ENCODE measurements at regions not wholly inside any gene's neighbourhood (a gene's known extent, or its start where the extent isn't known, plus 50 kb on each side); places are given as distances from the start of the nearest gene placed in this dataset.

DNA sequence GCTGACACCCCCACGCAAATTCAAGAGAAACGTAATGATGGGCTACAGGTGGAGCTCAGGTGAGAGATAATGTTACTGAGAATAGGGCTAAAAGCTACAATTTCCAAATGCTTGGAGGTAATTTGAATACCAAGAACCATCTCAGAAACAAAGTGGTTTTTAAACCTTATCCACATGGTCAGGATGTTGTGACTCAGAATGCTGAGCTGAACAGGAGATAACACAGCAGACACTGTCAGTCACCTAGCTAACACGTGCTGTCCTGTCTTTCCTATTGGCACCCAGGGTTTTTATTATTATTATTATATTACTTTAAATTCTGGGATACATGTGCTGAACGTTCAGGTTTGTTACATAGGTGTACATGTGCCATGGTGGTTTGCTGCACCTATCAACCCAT, 233.0 kb upstream of the MAF start:
- no peak for DNase-seq (ENCODE audit: low spot score)

DNA sequence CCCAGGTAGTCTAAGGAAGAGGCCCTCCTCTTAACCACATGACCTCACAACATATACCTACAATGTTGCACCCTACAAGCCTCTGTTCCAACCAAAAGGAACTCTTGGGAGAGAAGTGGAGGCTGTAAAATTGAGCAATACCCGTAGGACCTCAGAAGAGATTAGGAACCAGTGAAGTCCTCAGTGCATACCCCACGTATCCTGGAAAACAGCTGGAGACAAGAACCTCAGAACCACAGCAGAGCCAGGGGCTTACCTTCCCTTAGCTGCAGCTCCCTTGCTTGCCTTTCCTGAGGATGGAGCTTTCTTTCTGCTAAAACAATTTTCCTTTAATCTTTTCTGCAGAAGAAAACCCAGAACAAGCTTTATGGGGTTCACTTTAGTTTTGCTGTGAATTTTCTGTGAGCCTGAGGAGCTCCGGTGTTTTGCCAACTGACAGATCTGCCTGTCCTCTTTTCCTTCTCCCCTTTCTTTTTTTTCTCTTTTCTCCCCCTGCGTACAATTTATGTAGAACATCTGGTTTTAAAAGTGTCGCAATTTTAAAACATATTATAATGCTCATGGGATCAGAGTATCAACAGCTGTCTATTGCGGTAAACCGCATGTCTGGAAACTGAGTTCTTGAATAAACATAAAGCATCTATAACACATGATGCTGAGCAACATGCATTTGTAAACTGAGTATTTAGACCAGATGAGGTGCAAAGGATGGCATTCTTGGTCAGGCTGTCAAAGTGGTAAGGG, 226.4 kb upstream of the MAF start:
- DNase-seq (ENCODE audit: low spot score): no peak

DNA sequence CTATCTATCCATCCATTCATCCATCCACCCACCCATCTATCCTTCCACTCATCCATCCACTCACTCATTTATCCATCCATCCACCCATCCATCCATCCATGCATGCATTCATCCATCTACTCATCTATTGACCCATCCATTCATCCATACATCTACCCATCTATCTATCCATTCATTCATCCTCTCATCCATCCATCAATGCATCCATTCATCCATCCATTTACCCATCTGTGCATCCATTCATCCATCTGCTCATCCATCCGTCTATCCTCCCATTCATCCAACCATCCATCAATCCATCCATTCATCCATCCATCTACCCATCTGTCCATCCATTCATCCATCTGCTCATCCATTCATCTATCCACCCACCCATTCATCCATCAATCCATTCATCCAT, 224.5 kb upstream of the MAF start:
- DNase-seq (ENCODE audit: low spot score): no peak

DNA sequence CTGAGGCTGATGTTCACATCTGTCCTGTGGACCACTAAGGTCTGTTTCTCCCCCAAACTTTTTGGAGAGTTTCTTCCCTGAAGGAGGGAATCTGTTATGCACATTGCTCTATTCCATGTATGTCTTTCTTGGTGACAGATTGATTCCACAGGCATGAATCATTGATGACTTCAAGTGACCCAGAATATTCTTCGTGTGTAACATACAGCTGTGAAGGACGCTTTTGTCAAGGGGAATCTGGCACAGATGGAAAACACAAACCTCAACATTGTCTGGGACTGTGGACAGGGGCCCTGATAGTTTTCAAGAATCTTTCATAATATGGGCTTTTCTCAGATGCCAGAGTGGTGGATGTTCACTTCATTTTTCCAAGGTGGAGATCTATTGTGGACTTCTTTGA, 223.1 kb upstream of the MAF start:
- no peak for DNase-seq (ENCODE audit: low spot score)

GRCh38 chr16:79821911-79822310, 221.4 kb upstream of the MAF start:
- no peak for DNase-seq (ENCODE audit: low spot score)

DNA sequence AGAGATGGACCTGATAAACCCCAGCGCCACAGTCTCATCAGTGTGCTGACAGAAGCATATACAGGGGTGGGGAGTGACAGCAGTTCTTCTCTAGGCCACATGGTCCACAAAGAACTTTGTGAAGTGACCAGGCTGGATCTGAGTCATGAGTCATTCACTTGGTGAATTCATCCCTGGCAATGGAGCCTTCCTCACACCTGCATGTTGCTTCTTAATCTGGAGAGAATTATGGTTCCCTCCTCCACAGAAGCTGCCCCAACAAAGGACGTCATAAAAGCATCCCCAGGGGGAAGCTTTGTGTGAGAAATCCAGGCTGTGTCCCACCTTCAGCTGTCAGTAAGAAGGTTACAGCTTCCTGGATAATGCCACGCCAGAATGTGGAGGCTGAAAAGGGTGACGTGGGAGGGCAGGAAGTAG, 215.6 kb upstream of the MAF start:
- DNase-seq (ENCODE audit: low spot score): no peak

GRCh38 chr16:79815049-79815448, 214.5 kb upstream of the MAF start:
- DNase-seq (ENCODE audit: low spot score): no peak

DNA sequence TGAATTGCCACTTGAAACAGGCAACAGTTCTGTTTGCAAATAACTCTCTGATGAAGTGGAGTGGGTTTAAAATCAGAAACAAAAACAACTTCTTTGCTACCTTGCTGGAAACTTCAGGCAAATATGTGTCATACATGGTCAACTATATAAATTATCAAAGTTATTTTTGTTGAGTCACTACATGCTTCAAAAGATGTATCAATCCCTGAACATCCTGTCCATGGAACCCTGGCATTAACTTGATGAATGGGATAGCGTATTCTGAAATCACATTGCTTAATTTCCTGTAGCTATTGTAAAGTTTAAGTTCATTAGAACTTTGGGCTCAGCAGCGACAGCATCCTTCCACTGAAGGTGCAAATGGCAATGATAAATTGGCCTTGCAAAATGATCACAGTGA, 213.6 kb upstream of the MAF start:
- DNase-seq (ENCODE audit: low spot score): no peak

DNA sequence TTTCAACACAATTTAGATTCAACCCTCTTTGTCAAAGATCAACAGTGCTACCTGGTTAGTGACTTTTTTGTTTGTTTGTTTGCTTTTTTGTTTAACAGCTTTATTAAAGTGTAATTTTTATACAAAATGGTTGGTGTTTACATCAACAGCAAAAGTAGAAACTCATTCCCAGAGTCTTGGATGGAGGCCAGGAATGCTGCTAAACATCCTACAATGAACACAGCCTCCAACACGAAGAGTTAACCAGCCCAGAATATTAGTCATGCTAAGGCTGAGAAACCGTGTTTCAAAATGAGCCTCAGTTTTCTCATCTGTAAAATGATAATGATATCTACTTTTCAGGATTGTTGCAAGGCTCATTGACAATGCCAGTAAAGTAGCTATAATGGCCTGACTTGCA, 211.0 kb upstream of the MAF start:
- no peak for DNase-seq (ENCODE audit: low spot score)

DNA sequence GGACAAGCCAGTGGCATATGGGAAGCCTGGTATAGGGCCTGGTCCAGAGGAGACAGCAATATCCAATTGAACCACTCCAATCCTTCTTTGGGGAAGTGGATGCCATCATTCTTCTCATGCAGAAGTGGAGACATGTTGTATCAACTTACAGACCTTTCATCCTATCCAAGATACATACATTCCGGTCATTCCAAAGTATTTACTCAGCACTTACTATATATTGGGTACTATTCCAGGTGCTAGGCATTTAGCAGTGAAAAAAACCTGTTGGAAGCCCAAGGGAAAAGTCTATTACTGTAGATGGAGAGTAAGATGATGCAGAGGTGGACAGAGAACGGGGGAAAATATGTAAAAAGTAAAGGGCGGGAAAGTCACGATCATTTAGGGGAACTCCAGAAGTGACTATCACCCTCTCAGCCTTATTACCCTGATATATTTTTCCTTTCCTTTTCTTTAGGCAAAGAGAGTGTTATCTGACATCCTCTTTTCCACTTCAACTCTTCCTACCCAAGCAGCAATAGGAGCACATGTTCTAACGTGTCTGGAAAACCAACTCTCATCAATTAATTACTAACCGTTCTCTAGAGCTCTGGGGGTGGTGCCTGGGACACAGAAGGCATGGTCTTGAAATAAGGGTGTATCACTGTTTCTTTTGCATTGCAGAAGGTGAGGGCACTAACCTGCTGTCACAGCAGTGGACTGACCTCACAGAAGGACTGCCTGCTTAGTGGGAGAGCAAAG, 210.1 kb upstream of the MAF start:
- DNase-seq (ENCODE audit: low spot score): no peak

DNA sequence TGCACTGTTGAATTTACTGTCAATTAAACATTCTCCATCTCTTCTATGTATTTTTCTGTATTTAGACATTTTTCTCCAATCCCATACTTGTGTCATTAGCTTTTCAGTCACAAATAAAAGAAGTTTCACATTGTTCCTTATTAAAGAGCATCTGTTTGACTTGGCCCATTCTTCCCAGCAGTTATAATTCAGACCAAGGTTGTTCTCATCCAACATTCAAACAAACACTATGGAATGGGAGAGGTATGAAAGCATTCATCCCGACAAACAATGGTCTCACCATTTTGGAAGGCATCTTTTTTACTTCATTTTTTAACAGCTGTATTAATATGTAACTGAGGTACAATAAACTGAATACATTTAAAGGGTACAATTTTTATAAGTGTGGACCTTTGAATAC, 208.8 kb upstream of the MAF start:
- DNase-seq (ENCODE audit: low spot score): no peak

GRCh38 chr16:79808731-79809130, 208.2 kb upstream of the MAF start:
- DNase-seq (ENCODE audit: low spot score): no peak

- DNase-seq (ENCODE audit: low spot score): no peak
Measured at GRCh38 chr16:79806757-79807156, 206.2 kb upstream of the MAF start.

DNA sequence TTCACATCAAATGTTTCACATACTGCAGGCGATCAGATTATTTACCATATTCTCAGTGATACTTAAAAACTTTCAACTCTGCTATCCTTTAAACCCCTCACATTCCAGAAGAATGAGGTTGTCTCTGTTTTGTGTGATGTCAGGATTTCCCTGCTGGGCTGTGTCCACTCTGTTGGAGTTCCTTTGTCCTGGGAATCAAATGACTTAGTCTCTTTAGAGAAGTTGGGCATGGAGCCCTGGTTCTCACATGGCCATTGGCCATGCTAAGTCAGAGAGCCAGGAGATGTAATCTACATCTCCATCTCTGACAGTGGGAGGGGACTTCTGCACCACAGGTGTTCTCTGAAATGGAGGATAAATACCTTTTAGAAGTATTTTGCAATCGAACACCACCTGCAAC, 205.1 kb upstream of the MAF start:
- DNase-seq (ENCODE audit: low spot score): no peak

- no peak for DNase-seq (ENCODE audit: low spot score)
Measured at GRCh38 chr16:79801646-79802045, 201.1 kb upstream of the MAF start.

- no peak for DNase-seq (ENCODE audit: low spot score)
Measured at GRCh38 chr16:79800016-79800608, 199.6 kb upstream of the MAF start.

DNA sequence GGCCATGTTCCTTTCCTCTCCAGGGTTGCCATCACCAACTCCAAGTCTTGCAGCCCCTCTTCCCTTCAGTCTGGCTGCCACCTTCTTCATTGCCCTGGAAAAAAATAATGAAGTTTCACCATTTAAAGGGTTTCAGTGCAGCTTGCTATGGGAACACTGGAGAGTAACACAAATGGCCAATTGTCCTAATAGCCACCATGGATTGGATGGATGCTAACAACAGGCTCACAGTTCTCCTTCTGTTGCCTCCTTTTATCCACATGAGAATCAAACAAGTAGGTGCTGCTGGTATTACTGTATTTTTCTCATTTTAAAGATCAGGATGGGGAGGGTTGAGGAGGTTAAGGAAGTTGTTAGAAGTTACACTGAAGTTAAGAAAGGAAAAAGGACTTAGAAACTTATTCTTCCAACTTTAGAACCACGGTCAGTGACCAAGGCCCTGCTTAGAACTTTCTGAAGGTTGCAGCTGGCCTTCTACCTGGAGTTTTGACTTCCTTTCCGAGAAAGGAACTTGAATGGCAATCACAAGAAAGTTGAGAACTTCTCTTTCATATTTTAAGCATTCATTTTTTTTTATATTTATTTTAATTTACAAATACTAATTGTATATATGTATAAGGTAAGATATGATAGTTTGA, 198.0 kb upstream of the MAF start:
- no peak for DNase-seq (ENCODE audit: low spot score)

DNA sequence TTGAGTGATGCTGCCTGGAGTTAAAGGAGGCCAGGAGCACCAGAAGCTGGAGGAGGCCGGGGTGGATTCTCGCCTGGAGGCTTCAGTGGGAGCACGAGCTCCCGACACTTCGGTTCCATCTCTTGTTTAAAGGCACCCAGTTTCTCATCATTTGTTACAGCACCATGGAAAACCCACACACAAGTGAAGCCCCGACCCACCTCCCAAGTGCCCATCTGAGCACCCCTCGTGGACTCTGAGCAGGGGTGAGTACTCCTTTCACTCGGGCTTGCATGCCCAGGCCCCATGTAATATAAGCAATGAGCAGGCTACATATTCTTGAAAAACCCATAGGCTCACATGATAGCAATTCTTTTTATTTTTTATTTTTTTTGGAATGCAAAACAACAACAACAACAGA, 196.9 kb upstream of the MAF start:
- DNase-seq (ENCODE audit: low spot score): no peak

DNA sequence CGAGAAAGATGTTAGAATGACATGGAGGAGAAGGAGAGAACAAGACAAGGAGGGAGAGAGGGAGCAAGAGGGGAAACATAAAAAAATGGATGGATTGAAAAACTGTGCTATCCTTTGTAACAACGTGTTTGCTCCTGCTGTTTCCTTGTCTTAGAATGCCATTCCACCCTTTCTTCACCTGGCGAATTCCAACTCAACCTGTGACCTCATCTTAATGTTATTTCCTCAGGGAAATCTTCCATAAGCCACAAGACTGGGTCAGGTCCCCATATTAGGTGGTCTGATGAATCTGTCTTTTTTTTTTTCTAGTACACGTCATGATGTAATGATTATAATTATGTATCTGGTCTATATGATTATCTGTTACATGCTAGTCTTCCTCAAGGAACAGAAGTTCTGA, 195.0 kb upstream of the MAF start:
- no peak for DNase-seq (ENCODE audit: low spot score)

- no peak for DNase-seq (ENCODE audit: low spot score)
Measured at GRCh38 chr16:79794941-79795340, 194.4 kb upstream of the MAF start.

- no peak for DNase-seq (ENCODE audit: low spot score)
Measured at GRCh38 chr16:79792664-79793351, 192.3 kb upstream of the MAF start.

DNA sequence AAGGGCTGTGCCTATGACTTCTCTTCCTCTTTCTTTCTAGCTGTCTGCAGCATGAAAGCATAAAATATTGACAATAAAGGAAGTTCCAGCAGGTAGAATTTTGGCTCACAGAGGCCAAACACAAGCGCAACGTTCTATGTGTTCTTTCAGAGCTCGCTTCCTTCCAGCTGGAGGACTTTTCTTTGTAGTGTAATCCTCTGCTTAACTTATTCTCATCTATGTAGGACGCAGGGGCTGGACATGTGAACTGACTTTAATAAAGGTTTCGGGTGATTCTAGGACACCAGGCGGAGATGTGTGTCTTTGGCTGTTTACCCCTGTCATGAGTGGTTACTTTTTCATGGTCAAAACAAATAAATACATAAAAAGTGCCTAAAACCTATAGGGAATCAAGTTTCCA, 191.5 kb upstream of the MAF start:
- DNase-seq (ENCODE audit: low spot score): no peak

All from AG20443 (cell line).